Adrenal gland (tissue), 9 donors: ENCODE measurements at regions not wholly inside any gene's neighbourhood (a gene's known extent, or its start where the extent isn't known, plus 50 kb on each side); places are given as distances from the start of the nearest gene placed in this dataset.

Experiments used
- DNase-seq, 7 donors: peaks; one replicate each; pipeline ENCODE4 v3.0.0-alpha.2; 2019 to 2020
- H3K27ac ChIP-seq, 5 donors: fragments of 200-600 bp; sonication (generic) in 4 of 5; 1 replicate in 3 of 5; 2 replicates in 2 of 5; pipeline versions ENCODE4 v1.5.1 to v1.8.0; 2016 to 2020; ENCODE audit warnings: mild to moderate bottlenecking in 1 of 5
- H3K27me3 ChIP-seq: fragments of 200-600 bp; 2 replicates; pipeline ENCODE4 v1.8.0; 2021
- H3K36me3 ChIP-seq, 2 donors: fragments of 200-600 bp; replicated peaks in 1 of 2; 1 replicate in 1 of 2; 2 replicates in 1 of 2; pipeline versions ENCODE4 v1.5.1 to v1.8.0; 2018 to 2022
- H3K4me1 ChIP-seq, 2 donors: fragments of 200-600 bp; replicated peaks in 1 of 2; 1 replicate in 1 of 2; 2 replicates in 1 of 2; pipeline versions ENCODE4 v1.5.1 to v1.8.0; 2018 to 2021
- H3K4me3 ChIP-seq, 4 donors: fragments of 200-600 bp; sonication (generic) in 3 of 4; one replicate each; pipeline ENCODE4 v1.5.1; 2016 to 2018
- H3K9me3 ChIP-seq, 3 donors: fragments of 200-600 bp; sonication (generic) in 1 of 3; replicated peaks in 1 of 3; 1 replicate in 2 of 3; 2 replicates in 1 of 3; pipeline versions ENCODE4 v1.5.1 to v1.8.0; 2016 to 2021
- POLR2A ChIP-seq, 2 donors: fragments of 450-650 bp; IDR thresholded peaks; one replicate each; pipeline ENCODE4 v1.6.1; 2017; ENCODE audit warnings: antibody characterized with exemption in 2 of 2, mild to moderate bottlenecking in 2 of 2, moderate library complexity in 1 of 2
- WGBS, 4 donors: extraction: QIAGEN DNeasy Blood & Tissue Kit in 2 of 4; methylation state at CpG; one replicate each; pipeline versions ENCODE4 v1.1.5 to v1.1.7; 2013 to 2017; 5-methylcytosine and 5-hydroxymethylcytosine counted together
- intact Hi-C, 2 donors: fragments of 100-400 bp; cut with DNase I; formaldehyde crosslinking; loops; one replicate each; pipeline versions ENCODE4 v1.14.1 to v1.15.0; 2022 to 2023
- TF ChIP-seq, protein P1 (sequence below), 6 experiments: fragments of 450-650 bp in 4 of 6; fragments of 200-600 bp in 2 of 6; sonication (generic) in 1 of 6; IDR thresholded peaks; 1 replicate in 5 of 6; 2 replicates in 1 of 6; pipeline versions ENCODE4 v1.5.1 to v1.8.0; 2016 to 2021; ENCODE audit warnings: antibody characterized with exemption in 6 of 6, mild to moderate bottlenecking in 2 of 6, moderate library complexity in 1 of 6
- donor health status: healthy with polysubstance abuse.
- donor health status: Bipolar disorder and iron deficiency.
- donor health status: DM: yes; HTN: yes; CAD: no.
- donor health status: DM: no; HTN: no; CAD: no.
- donor health status: DM: no; HTN: no; CAD: no.

DNA sequence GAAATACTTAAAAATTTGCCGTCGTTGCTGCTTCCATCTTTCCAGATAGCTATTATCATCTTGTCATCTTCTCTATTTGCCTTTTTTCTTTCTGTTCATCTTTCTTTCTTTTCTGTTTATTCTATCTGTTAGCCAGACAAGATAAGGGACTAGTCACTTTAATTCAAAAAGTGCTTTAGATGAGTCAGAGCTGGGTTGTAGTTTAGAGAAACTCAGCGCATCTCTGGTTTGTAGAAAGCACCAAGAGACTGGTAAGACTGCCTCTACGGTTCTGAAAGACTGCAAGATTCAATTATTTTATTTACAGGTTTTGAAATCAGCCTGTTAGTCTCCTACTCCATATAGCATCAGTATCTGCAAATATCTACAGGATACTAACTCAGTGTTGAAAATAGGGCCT lies 562.8 kb upstream of the RIOK2 start:
- Histone ChIP-seq H3K36me3 (no peaks in the 10 kb centered on the region), H3K27ac (no peak overlapping the region), H3K4me1 (no peaks in the 10 kb centered on the region), H3K4me3 (no peak overlapping the region), H3K27me3 (no peaks in the 10 kb centered on the region), H3K9me3 (no peaks in the 10 kb centered on the region)
- intact Hi-C loops, result no loop called here
- TF ChIP-seq, protein P1, sequence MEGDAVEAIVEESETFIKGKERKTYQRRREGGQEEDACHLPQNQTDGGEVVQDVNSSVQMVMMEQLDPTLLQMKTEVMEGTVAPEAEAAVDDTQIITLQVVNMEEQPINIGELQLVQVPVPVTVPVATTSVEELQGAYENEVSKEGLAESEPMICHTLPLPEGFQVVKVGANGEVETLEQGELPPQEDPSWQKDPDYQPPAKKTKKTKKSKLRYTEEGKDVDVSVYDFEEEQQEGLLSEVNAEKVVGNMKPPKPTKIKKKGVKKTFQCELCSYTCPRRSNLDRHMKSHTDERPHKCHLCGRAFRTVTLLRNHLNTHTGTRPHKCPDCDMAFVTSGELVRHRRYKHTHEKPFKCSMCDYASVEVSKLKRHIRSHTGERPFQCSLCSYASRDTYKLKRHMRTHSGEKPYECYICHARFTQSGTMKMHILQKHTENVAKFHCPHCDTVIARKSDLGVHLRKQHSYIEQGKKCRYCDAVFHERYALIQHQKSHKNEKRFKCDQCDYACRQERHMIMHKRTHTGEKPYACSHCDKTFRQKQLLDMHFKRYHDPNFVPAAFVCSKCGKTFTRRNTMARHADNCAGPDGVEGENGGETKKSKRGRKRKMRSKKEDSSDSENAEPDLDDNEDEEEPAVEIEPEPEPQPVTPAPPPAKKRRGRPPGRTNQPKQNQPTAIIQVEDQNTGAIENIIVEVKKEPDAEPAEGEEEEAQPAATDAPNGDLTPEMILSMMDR (IDR thresholded peaks at IDR 0.05), result no peak
- no peak for DNase-seq
- WGBS, 4 donors, result 86 to 94% (median 92%) methylated on average over 4 of the region's 4 CpGs

DNA sequence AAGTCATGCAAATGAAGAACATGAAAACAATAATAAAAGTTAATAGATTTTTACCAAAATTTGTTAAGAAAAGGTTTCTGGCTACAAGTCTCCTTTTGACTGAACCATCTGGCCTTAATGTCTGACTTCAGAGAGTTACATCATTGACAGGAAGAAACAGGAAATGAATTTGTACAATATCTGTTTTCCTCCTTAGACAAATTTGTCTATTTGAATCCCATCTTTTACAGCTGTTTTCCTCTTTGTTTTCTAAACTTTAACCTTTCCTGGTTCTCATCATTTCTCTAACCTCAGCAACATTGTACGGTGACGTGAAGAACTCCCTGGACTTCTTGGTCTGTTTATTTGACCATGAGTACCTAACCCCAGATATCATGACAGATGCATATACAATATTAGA lies 567.5 kb upstream of the RIOK2 start:
- 64 to 83% (median 74%) methylated on average over 2 of the region's 2 CpGs for WGBS, 4 donors
- H3K27ac ChIP-seq, result no peak overlapping the region
- no peaks in the 10 kb centered on the region for H3K9me3 ChIP-seq
- H3K27me3 ChIP-seq, result no peaks in the 10 kb centered on the region
- H3K4me1 ChIP-seq, result no peaks in the 10 kb centered on the region
- TF ChIP-seq POLR2A (IDR thresholded peaks at IDR 0.05), result no peak
- TF ChIP-seq, protein P1 (IDR thresholded peaks at IDR 0.05), result no peak
- H3K36me3 ChIP-seq, result no peaks in the 10 kb centered on the region
- H3K4me3 ChIP-seq, result no peak overlapping the region
- intact Hi-C loops, result no loop called here
- no peak for DNase-seq

DNA sequence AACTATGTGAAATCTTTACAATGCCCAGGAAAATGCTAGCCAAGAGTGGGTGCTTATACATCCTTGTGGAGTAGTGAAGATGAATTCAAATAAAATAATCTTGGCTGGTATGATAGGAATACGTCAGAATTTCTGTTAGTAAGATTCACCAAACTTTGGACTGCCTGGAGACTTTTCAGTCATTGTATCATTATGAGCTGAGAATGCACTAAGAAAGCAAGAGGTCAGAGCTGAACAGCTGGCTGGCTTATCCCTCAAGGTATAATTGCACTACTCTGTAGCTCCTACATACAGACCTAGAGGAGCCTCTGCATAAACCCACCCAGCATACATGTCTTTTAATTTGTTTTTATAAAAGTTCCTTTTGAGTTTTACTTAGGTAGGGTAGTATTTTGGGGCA lies 568.5 kb upstream of the RIOK2 start:
- no peak for TF ChIP-seq POLR2A (IDR thresholded peaks at IDR 0.05)
- TF ChIP-seq, protein P1 (IDR thresholded peaks at IDR 0.05), result no peak
- WGBS, 4 donors, result 48 to 65% (median 58%) methylated on average over 1 of the region's 1 CpG
- Histone ChIP-seq H3K36me3 (no peaks in the 10 kb centered on the region), H3K27me3 (no peaks in the 10 kb centered on the region), H3K27ac (no peak overlapping the region), H3K4me3 (no peak overlapping the region), H3K4me1 (no peaks in the 10 kb centered on the region), H3K9me3 (no peaks in the 10 kb centered on the region)
- no peak for DNase-seq
- intact Hi-C loops, result no loop called here

DNA sequence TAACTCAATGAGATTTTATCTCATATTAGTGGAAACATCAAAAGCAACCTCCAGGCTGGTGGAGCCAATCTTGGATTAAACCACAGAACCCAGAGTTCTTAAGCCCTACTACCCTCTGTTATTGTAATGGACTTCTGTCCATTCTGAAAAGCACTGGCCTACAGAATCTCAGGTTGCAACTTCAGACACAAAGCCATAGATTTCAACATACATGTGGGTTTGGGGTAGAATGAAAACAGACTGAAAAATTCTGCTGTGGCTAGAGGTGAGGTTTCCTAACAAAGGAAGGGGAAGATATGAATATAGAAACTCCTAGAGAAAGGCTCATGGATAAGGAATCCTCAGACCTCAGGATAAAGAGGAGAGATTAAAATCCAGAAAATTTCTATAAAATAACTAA lies 569.8 kb upstream of the RIOK2 start:
- Histone ChIP-seq H3K27ac (no peak overlapping the region), H3K36me3 (no peaks in the 10 kb centered on the region), H3K4me3 (no peak overlapping the region), H3K9me3 (no peaks in the 10 kb centered on the region), H3K27me3 (no peaks in the 10 kb centered on the region), H3K4me1 (no peaks in the 10 kb centered on the region)
- no peak for TF ChIP-seq POLR2A (IDR thresholded peaks at IDR 0.05)
- TF ChIP-seq, protein P1 (IDR thresholded peaks at IDR 0.05), result no peak
- intact Hi-C loops, result no loop called here
- DNase-seq, result no peak
